Right lobe of liver (tissue), 4 donors: ENCODE measurements at regions not wholly inside any gene's neighbourhood (a gene's known extent, or its start where the extent isn't known, plus 50 kb on each side); places are given as distances from the start of the nearest gene placed in this dataset.

ENCODE experiments used
- CTCF ChIP-seq, 4 donors: fragments of 200-600 bp in 3 of 4; fragments of 450-650 bp in 1 of 4; IDR thresholded peaks; one replicate each; pipeline versions ENCODE4 v1.5.1 to v1.8.0; 2016 to 2022; ENCODE audit warnings: antibody characterized with exemption in 4 of 4, mild to moderate bottlenecking in 2 of 4
- POLR2A ChIP-seq: fragments of 450-650 bp; IDR thresholded peaks from one replicate; pipeline ENCODE4 v1.6.1; 2017; ENCODE audit warnings: antibody characterized with exemption, mild to moderate bottlenecking
- donor health status: DM: no; HTN: no; CAD: no.
- donor health status: DM: no; HTN: no; CAD: no.
- donor health status: DM: no; HTN: yes; CAD: no.

DNA sequence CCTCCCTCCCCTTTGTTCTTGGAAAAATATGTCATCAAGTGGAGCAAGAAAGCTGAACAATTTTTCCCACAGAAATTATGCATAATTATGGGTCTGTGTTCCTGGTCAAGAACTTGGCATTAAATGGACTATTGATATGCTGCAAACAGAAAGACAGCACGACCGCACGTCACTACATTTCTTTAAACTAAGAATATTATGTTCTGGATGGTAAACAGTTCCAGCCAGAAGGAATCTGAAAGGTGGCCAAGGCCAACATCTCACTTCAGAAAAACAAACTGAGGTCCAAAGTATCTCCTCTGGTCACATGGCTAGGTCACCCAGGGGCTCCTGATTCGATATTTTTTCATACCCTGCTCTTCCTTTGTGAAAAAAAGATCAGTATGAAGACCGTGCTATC is 173.3 kb upstream of the GAS1 start:
- TF ChIP-seq CTCF (IDR thresholded peaks at IDR 0.05), result no peak
- TF ChIP-seq POLR2A, result no peak
